HG03159 (cell line): ENCODE measurements at regions not wholly inside any gene's neighbourhood (a gene's known extent, or its start where the extent isn't known, plus 50 kb on each side); places are given as distances from the start of the nearest gene placed in this dataset.
"Not testable (repeated sequence)": the region's sequence is repeated elsewhere in the genome, so short reads cannot be mapped to it uniquely, and the experiment has no call there.

ENCODE experiments used
- ATAC-seq: cut with Tn5 transposase; IDR thresholded peaks from one replicate; pipeline ENCODE4 v1.9.1; 2021; ENCODE audit warnings: mild to moderate bottlenecking, moderate library complexity; ENCODE audit not compliant: unreplicated experiment

GRCh38 chr21:28723646-28724045 is 269.0 kb downstream of the LTN1 start:
- no peak for ATAC-seq

GRCh38 chr21:28719723-28720122 is 273.0 kb downstream of the LTN1 start:
- no peak for ATAC-seq

- no peak for ATAC-seq
Observed at GRCh38 chr21:28714777-28715464, 277.8 kb downstream of the LTN1 start.

- no peak for ATAC-seq
Observed at GRCh38 chr21:28712411-28712810, 280.3 kb downstream of the LTN1 start.

- ATAC-seq: no peak
Observed at GRCh38 chr21:28705616-28706015, 287.1 kb downstream of the LTN1 start.

GRCh38 chr21:28704746-28705145 is 287.9 kb downstream of the LTN1 start:
- ATAC-seq: no peak

GRCh38 chr21:28703861-28704260 is 288.8 kb downstream of the LTN1 start:
- ATAC-seq: no peak

- no peak for ATAC-seq
Observed at GRCh38 chr21:28699596-28700259, 292.9 kb downstream of the LTN1 start.

GRCh38 chr21:28699186-28699585 is 293.5 kb downstream of the LTN1 start:
- no peak for ATAC-seq

GRCh38 chr21:28696844-28697410 is 295.8 kb downstream of the LTN1 start:
- ATAC-seq: no peak

- no peak for ATAC-seq
Observed at GRCh38 chr21:28693476-28693875, 299.2 kb downstream of the LTN1 start.

- ATAC-seq: no peak
Observed at GRCh38 chr21:28690196-28690595, 302.5 kb downstream of the LTN1 start.

GRCh38 chr21:28688381-28688780 is 304.3 kb downstream of the LTN1 start:
- no peak for ATAC-seq

- ATAC-seq: no peak
Observed at GRCh38 chr21:28687586-28687985, 305.1 kb downstream of the LTN1 start.

- no peak for ATAC-seq
Observed at GRCh38 chr21:28683982-28684752, 308.5 kb downstream of the LTN1 start.

- ATAC-seq: not testable (repeated sequence)
Observed at GRCh38 chr21:28682884-28683283, 309.8 kb downstream of the LTN1 start.

- not testable (repeated sequence) for ATAC-seq
Observed at GRCh38 chr21:28677096-28677495, 315.6 kb downstream of the LTN1 start.

GRCh38 chr21:28675331-28676041 is 317.2 kb downstream of the LTN1 start:
- ATAC-seq: no peak

GRCh38 chr21:28674763-28675162 is 317.9 kb downstream of the LTN1 start:
- no peak for ATAC-seq

- no peak for ATAC-seq
Observed at GRCh38 chr21:28671549-28672195, 321.0 kb downstream of the LTN1 start.
